ENCODE measurements at regions not wholly inside any gene's neighbourhood (a gene's known extent, or its start where the extent isn't known, plus 50 kb on each side); places are given as distances from the start of the nearest gene placed in this dataset.

GRCh38 chr2:146818122-146818521 is 1026.7 kb upstream of the ACVR2A start:
- H3K27me3 ChIP-seq (replicated peaks in 1 of 4; ENCODE audit: control extremely low read depth in 1 of 4, control insufficient read depth in 3 of 4, insufficient read depth in 4 of 4, low read length in 3 of 4) = no peaks in the 10 kb centered on the region
- POLR2A ChIA-PET = no interaction called here
- no peaks in the 10 kb centered on the region for H3K9me3 Mint-ChIP-seq (ENCODE audit: insufficient read depth)
- no peak overlapping the region for H3K4me3 Mint-ChIP-seq
- H3K27ac Mint-ChIP-seq = no peak overlapping the region
- no peak for TF ChIP-seq EZH2 (IDR thresholded peaks at IDR 0.05; ENCODE audit: borderline replicate concordance, insufficient read depth, low read depth, low read length, poor library complexity, severe bottlenecking)
- no peak for TF ChIP-seq CTCF (IDR thresholded peaks at IDR 0.05)
- no peak overlapping the region for H3K4me3 ChIP-seq (ENCODE audit: control extremely low read depth in 1 of 5, extremely low read depth in 1 of 5, insufficient read depth in 1 of 5, low read depth in 2 of 5, low read length in 4 of 5)
- no peak overlapping the region for H3K4me2 ChIP-seq (replicated peaks; ENCODE audit: low read depth, low read length, poor library complexity, severe bottlenecking)
- no peak overlapping the region for H2AFZ ChIP-seq (ENCODE audit: insufficient read depth, low read depth, low read length, poor library complexity, severe bottlenecking)
- no peaks in the 10 kb centered on the region for H3K79me2 ChIP-seq (ENCODE audit: control insufficient read depth, insufficient read depth, low read length)
- H3K27ac ChIP-seq (ENCODE audit: low read length in 2 of 2) = no peak overlapping the region
- ATAC-seq (ENCODE audit: low read depth) (no peak), DNase-seq (no peak)
- CTCF ChIA-PET = no interaction called here
- WGBS (ENCODE audit: insufficient coverage) = no CpG with 5 or more reads among the region's 1 CpG
- intact Hi-C loops (cut with micrococcal nuclease) = no loop called here
- no peaks in the 10 kb centered on the region for H3K4me1 Mint-ChIP-seq
- no peak overlapping the region for H3K9ac ChIP-seq (ENCODE audit: low read length)
- H3K4me1 ChIP-seq (ENCODE audit: control insufficient read depth in 2 of 2, insufficient read depth in 2 of 2, low read length in 2 of 2) = no peaks in the 10 kb centered on the region
- no peaks in the 10 kb centered on the region for H4K20me1 ChIP-seq (ENCODE audit: control insufficient read depth, insufficient read depth, low read length, poor library complexity, severe bottlenecking)
- no peaks in the 10 kb centered on the region for H3K27me3 Mint-ChIP-seq
- no peaks in the 10 kb centered on the region for H3K36me3 ChIP-seq (replicated peaks in 1 of 2; ENCODE audit: control extremely low read depth in 1 of 2, control insufficient read depth in 1 of 2, extremely low read depth in 1 of 2, insufficient read depth in 2 of 2, low read length in 1 of 2)
- H3K9me3 ChIP-seq (ENCODE audit: control extremely low read depth in 1 of 3, control insufficient read depth in 2 of 3, insufficient read depth in 1 of 3, low read length in 2 of 3) = no peaks in the 10 kb centered on the region

- H3K9me3 Mint-ChIP-seq (ENCODE audit: insufficient read depth) = no peaks in the 10 kb centered on the region
- H3K9me3 ChIP-seq (ENCODE audit: control extremely low read depth in 1 of 3, control insufficient read depth in 2 of 3, insufficient read depth in 1 of 3, low read length in 2 of 3) = no peaks in the 10 kb centered on the region
- no peak for ATAC-seq (ENCODE audit: low read depth)
- no peaks in the 10 kb centered on the region for H3K27me3 Mint-ChIP-seq
- H3K4me1 ChIP-seq (ENCODE audit: control insufficient read depth in 2 of 2, insufficient read depth in 2 of 2, low read length in 2 of 2) = no peaks in the 10 kb centered on the region
- no peaks in the 10 kb centered on the region for H4K20me1 ChIP-seq (ENCODE audit: control insufficient read depth, insufficient read depth, low read length, poor library complexity, severe bottlenecking)
- no peaks in the 10 kb centered on the region for H3K36me3 ChIP-seq (replicated peaks in 1 of 2; ENCODE audit: control extremely low read depth in 1 of 2, control insufficient read depth in 1 of 2, extremely low read depth in 1 of 2, insufficient read depth in 2 of 2, low read length in 1 of 2)
- no CpG with 5 or more reads among the region's 1 CpG for WGBS (ENCODE audit: insufficient coverage)
- TF ChIP-seq CTCF (IDR thresholded peaks at IDR 0.05) = no peak
- TF ChIP-seq EZH2 (IDR thresholded peaks at IDR 0.05; ENCODE audit: borderline replicate concordance, insufficient read depth, low read depth, low read length, poor library complexity, severe bottlenecking) = no peak
- no peaks in the 10 kb centered on the region for H3K4me1 Mint-ChIP-seq
- no peak overlapping the region for H3K9ac ChIP-seq (ENCODE audit: low read length)
- no peak overlapping the region for H3K27ac Mint-ChIP-seq
- H3K4me3 Mint-ChIP-seq = no peak overlapping the region
- intact Hi-C loops (cut with micrococcal nuclease) = no loop called here
- no peak overlapping the region for H2AFZ ChIP-seq (ENCODE audit: insufficient read depth, low read depth, low read length, poor library complexity, severe bottlenecking)
- no peaks in the 10 kb centered on the region for H3K79me2 ChIP-seq (ENCODE audit: control insufficient read depth, insufficient read depth, low read length)
- CTCF ChIA-PET = no interaction called here
- H3K27ac ChIP-seq (ENCODE audit: low read length in 2 of 2) = no peak overlapping the region
- H3K4me3 ChIP-seq (ENCODE audit: control extremely low read depth in 1 of 5, extremely low read depth in 1 of 5, insufficient read depth in 1 of 5, low read depth in 2 of 5, low read length in 4 of 5) = no peak overlapping the region
- no peaks in the 10 kb centered on the region for H3K27me3 ChIP-seq (replicated peaks in 1 of 4; ENCODE audit: control extremely low read depth in 1 of 4, control insufficient read depth in 3 of 4, insufficient read depth in 4 of 4, low read length in 3 of 4)
- POLR2A ChIA-PET = no interaction called here
- no peak for DNase-seq
- H3K4me2 ChIP-seq (replicated peaks; ENCODE audit: low read depth, low read length, poor library complexity, severe bottlenecking) = no peak overlapping the region
Measured at GRCh38 chr2:146817613-146818012, 1027.2 kb upstream of the ACVR2A start.
